ENCODE measurements at regions not wholly inside any gene's neighbourhood (a gene's known extent, or its start where the extent isn't known, plus 50 kb on each side); places are given as distances from the start of the nearest gene placed in this dataset.
"Not testable (repeated sequence)": the region's sequence is repeated elsewhere in the genome, so short reads cannot be mapped to it uniquely, and the experiment has no call there.

DNA sequence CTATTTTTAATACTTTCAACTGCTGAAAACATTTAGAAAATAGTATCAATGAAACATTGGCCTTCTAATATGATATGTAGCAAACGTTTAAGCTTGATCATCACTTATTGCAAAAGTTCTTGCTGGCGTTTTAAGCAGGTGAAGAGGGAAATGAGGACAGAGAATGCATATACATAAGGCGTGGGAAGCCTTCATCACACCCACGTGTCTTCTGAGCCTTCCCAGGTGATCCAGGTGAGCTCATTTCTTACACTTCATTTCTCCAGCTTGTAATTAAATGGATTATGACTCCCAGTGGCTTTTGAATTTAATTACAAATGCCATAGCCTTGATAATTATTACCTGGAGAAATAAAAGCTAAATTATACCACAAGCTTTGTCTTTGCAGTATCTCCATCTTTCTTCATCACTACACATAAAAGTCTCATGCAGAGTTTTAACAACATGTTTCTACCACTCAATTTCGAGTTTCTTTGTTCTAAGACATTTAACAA is 1973.8 kb downstream of the MRPL39 start:
- no peak for DNase-seq (ENCODE audit: low read depth, low spot score)

DNA sequence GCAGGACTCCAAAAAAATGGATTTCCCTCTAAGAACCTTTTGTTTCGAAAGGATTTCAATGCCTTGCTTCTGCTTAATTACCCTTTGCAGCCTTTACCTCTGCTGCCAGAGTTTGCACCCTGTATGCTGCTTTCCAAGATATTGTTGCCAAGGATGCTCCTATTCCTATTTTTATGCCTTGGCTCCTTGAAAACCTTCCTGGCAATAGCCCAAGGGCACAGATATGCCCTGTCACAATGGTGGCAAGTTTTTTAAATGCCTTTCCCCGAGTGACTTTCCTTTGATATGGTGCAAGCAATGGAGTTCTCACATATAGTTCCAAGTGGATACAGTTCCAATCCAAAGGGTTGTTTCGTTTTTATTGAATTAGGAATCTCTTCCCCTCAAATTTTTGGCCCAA is 1983.0 kb downstream of the MRPL39 start:
- no peak for DNase-seq (ENCODE audit: low read depth, low spot score)

DNA sequence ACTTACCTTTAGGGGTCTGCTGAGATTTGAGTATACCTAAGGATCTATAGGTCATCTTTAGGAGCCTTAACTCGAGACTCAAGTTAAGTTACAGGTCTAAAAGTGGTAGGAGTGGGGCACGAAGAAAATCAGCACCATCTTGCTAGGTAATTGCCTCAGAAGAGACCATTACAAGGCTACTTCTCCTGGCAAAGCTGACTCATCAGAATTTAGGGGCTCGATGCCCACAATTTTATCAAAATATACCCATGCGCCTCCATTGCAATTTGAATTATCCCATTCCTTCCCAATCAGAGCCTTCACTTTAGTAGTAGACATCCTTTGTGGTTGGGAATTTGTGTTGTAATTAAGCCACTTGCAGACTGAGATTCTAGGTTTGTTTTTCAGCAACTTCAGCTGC is 1994.3 kb downstream of the MRPL39 start:
- no peak for DNase-seq (ENCODE audit: low read depth, low spot score)

DNA sequence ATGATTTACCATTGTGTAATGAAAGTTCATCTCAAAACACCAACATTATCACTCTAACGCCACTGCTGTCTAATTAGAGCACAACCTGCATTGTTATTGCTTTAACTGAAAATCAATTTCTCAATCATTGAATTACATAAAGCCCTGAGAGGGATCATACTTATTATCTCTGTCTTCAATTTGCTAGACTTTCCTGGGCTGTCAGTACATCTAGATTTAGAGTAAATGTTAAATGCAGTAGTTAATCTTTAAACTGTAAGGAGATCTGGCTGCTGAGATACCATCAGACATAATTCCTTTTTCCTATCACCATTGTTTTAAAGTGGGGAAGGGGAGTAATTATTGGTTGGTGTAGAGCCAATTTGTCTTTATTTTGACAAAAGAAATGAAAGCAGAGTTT is 1995.1 kb downstream of the MRPL39 start:
- DNase-seq (ENCODE audit: low read depth, low spot score): no peak

DNA sequence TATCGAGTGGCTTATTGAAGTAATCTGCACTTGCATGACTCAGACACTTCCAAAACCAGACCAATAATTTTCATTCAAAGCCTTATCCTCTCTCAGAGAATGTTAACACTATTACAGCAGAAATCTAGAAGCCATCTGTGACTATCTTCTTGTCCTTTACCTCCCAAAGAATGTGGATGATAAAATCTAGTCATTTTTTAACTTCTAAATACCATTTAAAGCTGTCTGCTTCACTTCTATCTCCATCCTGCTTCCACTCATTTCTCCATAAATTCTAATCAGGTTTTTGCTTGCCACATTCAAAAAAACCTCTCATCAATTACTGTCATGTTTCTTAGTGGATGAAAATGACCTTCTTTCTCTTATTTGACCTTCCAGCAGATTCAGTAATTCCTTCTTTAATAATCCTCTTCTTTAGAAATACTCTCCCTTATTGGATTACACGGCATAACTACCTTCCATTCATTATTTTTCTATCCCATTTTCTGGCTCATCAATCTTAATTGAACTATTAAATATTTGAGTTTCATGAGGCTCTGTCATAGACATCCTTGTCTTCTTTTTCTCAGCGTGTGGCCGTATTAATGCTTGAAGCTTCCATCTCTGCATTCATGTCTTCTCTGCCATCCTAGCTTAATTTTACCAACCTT is 1999.4 kb downstream of the MRPL39 start:
- no peak for DNase-seq (ENCODE audit: low read depth, low spot score)

DNA sequence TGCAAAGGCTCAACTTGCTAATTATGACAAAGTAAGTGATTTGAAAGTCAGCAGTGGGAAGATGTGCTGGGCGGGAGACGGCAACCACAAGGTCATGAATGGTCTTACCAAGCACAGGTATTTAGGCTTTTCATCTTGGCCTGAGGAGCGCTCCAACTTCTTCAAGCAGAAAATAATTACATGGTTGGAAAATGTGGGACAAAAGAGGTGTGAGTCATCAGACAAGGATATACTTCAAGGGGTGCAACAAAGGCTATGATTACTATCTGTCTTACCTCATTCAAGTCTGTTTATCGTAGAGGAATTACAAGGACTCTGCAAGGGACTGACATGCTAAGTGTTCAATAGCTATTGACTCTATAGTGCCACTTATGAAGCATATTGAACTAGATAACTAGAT is 2005.7 kb downstream of the MRPL39 start:
- DNase-seq (ENCODE audit: low read depth, low spot score): peak; percentile 0

DNA sequence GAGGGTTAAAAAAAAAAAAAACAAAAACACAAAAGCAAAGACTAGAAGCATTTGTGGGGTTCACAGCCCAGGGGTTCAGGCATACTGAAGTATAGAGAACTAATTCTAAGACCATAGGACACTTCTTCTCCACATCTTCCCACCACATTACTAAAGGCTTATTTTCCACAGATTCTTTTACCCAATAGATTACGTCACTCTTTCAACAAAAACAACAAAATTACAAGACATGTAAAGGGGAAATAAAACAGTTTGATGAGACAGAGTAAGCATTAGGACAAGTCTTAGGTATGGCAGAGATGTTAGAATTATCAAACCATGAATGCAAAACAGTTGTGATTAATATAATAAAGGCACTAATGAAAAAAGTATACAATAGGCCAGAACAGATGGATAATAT is 2013.7 kb downstream of the MRPL39 start:
- no peak for DNase-seq (ENCODE audit: low read depth, low spot score)

DNA sequence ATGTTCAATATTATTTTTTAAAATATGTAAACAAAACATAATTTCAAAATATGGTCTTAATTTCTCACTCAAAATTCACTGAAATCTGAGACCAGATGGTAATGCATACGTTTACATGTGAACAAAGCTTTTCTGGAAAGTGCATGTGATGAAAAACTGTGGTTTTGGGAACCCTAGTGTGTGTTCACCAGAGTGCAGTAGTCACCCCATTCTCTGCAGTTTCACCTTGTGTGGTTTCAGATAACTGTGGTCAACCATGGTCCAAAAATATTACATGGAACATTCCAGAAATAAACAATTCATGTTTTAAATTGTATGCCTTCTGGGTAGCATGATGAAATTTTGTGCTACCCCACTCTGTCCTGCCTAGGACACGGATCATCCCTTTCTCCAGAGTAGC is 2021.9 kb downstream of the MRPL39 start:
- DNase-seq (ENCODE audit: low read depth, low spot score): no peak

DNA sequence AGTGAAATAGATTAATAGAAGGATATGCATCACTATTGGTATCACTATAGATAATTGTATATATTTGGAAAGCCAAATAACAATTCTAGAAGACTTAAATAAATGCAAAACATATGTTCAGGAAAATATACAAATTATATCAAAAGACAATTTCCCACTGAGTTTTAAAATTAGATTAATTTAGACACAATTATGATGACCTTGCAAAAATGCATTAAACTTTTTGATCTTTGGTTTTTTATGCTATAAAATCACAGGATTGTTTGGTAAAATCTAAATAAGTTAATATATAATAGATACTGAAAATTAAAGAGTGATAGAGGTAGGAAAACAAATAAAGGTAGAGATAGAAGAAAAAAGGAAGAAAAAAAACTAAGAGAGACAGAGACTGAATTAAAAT is 2027.7 kb downstream of the MRPL39 start:
- no peak for DNase-seq (ENCODE audit: low read depth, low spot score)

DNA sequence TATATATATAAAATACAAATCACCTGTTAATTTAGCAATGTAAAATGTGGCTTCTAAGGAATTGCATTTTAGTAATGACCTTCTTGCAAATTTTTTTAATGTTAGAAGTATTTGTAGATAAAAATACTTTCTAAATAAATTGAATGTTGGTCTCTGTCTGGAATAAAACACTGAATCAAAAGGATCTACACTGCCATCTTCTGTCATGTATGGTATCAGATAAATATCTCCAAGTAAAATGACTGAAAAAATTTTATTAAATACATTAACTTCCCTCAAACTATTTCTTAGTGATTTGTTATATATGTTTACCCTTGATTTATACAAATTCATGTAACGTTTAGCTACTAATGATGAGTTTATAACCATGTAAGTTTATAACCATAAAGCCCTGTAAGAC is 2029.3 kb downstream of the MRPL39 start:
- DNase-seq (ENCODE audit: low read depth, low spot score): no peak

DNA sequence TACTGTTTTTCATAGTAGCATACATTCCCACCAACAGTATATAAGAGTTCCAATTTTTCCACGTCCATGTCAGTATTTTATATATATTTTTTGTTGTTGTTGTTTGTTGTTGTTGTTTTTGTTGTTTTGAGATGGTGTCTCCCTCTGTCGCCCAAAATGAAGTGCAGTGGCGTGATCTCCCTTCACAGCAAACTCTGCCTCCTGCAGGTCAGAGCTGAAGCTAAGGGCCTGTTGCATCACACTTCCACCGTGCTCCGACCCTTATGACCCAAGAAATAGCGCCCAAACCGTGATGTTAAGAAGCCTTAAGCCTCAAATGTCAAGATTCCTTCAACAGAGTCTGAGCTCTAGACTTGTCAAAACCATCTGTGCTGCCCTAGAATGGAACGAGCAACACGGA is 2032.3 kb downstream of the MRPL39 start:
- DNase-seq (ENCODE audit: low read depth, low spot score): no peak

DNA sequence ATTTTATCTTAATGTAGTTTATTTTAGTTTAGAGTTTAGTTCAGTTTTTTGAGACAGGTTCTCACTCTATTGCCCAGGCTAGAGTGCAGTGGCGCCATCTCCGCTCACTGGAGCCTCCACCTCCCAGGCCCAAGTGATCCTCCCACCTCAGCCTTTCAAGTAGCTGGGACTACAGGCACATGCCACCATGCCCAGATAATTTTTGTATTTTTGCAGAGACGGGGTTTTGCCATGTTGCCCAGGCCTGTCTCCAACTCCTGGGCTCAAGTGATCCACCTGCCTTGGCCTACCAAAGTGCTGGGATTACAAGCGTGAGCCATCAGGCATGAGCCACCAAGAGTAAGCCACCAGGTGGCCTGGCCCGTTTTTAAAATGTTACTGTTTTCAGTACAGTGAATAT is 2058.4 kb downstream of the MRPL39 start:
- not testable (repeated sequence) for DNase-seq (ENCODE audit: low read depth, low spot score)

DNA sequence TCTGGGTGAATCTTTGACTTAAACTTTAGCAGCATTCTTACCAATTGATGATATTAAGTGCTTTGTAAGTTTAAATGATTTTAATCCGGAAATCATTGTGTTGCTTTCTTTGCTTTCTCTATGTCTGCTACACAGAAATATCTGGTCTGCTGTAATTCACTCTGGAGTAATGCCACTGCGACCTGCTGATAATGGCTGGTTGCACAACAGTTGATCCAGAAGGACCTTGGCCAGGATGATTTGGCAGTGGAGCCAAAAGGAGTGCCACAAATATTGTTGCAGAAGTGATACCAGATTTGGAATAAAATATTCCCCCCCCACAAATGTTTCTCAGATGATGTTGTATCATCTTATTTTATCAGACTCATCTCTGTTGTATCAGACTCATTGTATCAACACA is 2063.9 kb downstream of the MRPL39 start:
- no peak for DNase-seq (ENCODE audit: low read depth, low spot score)

DNA sequence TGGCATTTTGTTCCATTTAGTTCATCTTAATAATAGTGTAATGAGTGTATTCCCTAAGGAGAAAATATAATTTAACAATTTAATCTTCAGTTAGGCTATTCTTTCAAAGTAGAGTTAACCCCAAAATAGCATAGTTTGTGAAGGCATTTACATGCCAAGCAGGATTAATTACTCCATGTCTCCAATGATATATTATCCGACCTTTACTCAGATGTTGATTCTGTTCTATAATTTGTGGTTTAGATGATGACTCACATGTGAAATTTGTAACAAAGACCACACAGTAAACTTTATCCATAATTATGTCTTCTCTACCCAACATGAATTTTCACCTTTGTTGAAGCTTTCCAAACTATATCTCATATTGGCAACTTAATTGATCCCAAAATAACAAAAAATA is 2065.2 kb downstream of the MRPL39 start:
- no peak for DNase-seq (ENCODE audit: low read depth, low spot score)

DNA sequence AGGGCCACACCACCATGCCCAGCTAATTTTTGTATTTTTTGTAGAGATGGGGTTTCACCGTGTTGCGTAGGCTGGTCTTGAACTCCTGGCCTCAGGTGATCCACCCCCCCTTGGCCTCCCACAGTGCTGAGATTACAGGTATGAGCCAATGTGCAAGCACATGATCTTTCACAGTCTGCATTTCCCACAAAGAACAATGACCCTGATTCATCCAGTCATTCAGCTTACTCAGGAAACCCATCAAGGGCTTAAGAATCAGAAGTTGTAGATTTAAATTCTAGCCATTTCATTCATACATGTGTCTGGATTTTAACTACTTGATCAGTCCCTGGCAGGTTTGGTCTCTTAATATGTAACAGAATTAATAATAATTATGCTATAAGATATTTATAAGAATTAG is 2065.7 kb downstream of the MRPL39 start:
- no peak for DNase-seq (ENCODE audit: low read depth, low spot score)

DNA sequence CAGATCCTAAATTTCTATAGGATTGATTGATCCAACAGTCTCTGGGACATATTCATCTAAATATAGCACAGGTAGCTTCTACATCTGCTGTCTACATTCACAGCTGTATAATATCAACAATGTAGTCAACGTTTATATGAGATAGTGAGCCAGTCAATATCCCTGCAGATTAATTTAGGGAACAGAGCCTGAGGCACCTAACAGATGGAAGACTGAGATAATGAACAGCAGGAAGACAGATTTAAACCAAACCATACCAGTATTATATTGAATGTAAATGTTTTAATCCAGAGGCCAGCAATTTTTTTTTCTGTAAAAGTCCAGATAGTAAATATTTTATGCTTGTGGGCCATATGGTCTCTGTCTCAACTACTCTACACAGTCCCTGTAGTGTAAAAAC is 2072.4 kb downstream of the MRPL39 start:
- DNase-seq (ENCODE audit: low read depth, low spot score): no peak

DNA sequence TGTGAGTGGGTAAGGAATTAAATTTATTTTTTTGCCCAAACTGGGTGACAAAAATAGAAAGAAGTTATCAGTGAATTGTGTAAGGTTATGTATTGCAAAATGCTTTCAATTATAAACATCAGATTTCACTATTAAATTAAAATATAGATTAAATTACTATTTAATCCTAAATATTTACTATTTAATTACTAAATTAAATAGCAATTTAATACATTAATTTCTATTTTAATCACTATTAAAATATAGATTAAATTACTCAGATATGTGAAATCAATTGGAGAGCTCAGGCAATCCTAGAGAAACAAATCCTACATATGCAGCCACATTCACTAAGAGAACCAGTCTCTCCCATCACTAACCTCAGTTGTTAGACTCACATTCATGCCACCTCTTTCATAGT is 2075.8 kb downstream of the MRPL39 start:
- DNase-seq (ENCODE audit: low read depth, low spot score): no peak

DNA sequence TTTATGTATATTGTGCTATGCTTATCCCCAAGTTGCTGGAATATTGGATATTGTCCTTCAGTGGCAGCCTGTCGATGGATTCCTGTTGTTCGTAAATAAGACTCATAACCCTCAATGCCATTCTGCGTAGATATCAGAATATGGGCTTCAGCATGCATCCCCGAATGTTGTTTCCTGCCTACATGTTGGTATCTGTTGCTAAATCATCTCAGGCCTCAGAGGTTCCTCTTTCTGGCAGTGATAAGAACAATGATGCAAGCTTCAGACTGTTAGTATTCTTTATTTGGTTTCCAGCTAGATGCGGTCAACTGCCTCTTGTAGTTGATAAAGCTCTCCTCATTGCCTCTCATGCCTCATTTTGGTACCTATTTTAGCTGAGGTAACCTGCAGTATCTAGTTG is 2082.6 kb downstream of the MRPL39 start:
- no peak for DNase-seq (ENCODE audit: low read depth, low spot score)

DNA sequence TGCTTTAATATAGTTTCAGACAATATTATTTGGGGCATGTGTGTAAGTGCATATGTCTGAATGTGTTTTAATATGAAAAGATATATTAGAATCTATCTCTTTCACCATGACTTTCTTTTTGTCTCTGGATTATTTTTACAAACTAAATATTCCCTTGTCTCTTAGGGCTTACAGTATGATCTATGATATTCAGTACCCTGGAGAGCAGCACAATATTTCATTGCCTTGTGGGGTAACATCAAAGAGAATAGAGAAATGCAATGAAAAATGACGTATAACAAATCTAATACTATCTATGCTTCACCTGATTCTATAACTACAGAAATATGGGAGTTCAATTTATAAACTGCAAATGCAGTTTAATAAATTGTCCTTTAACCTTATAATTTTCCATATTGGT is 2084.5 kb downstream of the MRPL39 start:
- no peak for DNase-seq (ENCODE audit: low read depth, low spot score)

DNA sequence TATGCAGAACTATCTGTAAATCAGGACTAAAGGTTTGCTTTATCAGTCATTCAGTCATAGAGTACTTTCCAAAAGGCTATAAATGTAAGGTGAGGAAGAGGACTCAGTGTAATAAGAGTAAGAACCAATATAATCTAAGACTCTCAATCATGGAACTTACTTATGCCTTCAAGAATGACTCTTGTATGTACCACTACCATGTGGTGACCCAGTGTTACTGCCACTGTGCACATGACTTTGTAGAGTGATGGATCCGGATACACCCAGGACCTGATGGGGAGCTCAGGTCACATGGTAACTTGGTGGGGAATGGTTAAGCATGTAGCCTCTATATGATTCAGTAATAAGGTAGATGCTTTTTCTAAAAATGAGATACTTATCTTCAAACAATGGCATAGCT is 2099.8 kb downstream of the MRPL39 start:
- no peak for DNase-seq (ENCODE audit: low read depth, low spot score)

DNA sequence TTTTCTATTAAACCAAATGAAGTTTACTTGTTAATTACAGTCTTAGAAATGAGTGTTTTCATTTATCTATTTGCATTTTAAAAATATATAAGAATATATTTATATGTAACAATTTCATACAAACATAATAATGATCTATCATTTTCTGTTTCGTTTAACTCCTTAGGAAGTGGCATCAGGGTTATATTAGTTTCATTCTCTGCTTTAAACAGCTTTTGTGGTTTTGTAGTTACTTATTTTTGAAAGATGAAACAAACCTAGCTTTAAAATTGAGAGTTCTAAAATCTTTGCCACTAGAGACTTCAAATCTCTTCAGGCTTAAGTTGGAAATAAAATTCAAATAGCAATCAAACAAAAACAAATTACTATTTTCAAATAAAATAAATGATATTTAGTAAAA is 2110.6 kb downstream of the MRPL39 start:
- DNase-seq (ENCODE audit: low read depth, low spot score): no peak

DNA sequence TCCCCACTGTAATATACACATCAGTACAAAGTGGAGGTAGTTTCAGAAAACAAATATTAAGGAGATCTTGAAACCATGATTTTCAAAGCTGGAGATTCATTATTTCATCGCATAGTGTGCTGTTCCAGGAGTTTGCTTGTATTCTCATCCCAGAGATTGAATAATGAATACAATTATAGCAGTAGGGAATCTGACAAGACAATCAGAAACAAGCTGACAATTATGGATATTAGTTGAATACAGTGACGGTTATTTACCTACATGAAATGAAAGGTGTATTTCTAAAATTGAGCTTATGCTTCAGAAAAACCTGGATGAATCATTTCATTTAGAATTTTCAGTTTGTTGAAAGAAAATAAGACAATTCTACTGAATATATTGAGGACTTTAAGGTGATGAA is 2119.0 kb downstream of the MRPL39 start:
- DNase-seq (ENCODE audit: low read depth, low spot score): no peak

DNA sequence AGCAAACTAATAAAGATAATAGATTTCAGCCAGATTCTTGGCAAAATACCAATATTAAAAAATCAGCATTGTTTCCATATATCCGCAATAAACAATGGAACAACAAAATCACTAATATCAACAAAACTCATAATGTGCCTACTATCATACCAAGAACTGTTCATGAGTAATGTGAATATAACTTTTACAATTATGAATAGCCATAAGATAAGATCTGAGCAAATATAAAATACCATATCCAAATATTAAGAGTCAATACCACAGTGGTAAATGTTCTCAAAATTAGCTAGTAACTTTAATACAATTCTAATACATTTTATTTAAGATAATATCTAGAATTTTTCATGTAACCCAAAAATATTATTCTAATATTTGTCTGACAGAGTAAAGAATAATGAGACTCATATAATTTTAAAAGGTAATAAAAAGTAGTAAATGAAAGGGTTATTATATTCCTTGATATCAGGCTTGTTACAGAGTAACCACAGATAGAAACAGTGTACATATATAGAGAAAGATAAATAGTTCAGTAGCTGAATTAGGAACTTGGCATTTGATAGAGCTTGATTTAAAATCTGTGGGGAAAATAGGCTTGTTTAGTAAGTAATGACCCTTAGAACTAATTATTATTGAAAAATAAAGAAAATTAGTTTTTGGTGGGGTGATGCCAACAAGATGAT is 2126.6 kb downstream of the MRPL39 start:
- DNase-seq (ENCODE audit: low read depth, low spot score): no peak

DNA sequence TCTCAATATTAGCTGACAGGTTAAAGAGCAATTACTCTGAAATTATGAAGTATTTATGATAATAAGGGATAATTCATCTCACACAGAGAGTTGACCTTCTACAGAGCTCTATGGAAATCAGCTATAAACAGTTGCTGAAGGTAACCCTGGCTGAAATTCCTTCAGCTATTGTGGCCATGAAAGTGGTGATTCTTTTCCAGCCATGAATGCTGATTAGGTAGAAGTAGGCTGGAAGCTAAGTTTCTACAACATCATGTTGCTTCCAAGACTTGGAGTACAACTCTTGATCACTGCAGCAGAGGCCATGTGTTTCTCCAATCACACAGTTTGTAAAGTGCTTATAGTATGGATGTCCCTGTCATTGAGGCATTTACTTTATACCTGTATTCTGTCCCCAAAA is 2128.9 kb downstream of the MRPL39 start:
- no peak for DNase-seq (ENCODE audit: low read depth, low spot score)
